VCaP (cell line): ENCODE measurements at regions not wholly inside any gene's neighbourhood (a gene's known extent, or its start where the extent isn't known, plus 50 kb on each side); places are given as distances from the start of the nearest gene placed in this dataset.

ENCODE experiments used
- H3K27ac ChIP-seq: fragments of 450-650 bp; 2 replicates; pipeline ENCODE4 v1.5.1; 2017
- TF ChIP-seq, protein P1 (sequence below): fragments of 450-650 bp; conservative IDR thresholded peaks from 2 replicates; pipeline ENCODE4 v1.5.1; 2017; ENCODE audit warnings: mild to moderate bottlenecking, moderate library complexity

GRCh38 chr2:239569401-239570090 lies 168.7 kb upstream of the HDAC4 start:
- no peak overlapping the region for H3K27ac ChIP-seq
- TF ChIP-seq, protein P1, sequence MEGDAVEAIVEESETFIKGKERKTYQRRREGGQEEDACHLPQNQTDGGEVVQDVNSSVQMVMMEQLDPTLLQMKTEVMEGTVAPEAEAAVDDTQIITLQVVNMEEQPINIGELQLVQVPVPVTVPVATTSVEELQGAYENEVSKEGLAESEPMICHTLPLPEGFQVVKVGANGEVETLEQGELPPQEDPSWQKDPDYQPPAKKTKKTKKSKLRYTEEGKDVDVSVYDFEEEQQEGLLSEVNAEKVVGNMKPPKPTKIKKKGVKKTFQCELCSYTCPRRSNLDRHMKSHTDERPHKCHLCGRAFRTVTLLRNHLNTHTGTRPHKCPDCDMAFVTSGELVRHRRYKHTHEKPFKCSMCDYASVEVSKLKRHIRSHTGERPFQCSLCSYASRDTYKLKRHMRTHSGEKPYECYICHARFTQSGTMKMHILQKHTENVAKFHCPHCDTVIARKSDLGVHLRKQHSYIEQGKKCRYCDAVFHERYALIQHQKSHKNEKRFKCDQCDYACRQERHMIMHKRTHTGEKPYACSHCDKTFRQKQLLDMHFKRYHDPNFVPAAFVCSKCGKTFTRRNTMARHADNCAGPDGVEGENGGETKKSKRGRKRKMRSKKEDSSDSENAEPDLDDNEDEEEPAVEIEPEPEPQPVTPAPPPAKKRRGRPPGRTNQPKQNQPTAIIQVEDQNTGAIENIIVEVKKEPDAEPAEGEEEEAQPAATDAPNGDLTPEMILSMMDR, result no peak

DNA sequence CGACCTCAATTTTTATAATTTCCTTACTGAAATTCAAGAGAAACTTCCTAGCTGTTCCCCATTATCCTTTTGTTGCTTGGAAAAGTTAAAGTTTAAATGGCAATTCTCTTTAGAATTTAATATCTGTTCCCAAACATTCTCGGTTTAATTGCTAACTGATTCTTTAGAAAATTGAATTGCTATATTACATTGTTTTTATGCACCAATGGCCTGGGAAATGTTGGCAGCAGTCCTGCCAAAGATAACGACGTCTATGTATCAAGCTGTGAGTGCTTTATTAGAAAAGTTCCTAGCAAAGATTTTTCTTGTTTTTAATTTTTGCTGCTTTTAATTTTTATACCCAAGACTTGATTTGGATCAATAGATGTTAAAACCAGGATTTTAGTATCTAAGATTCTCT lies 167.8 kb upstream of the HDAC4 start:
- TF ChIP-seq, protein P1, result no peak
- no peak overlapping the region for H3K27ac ChIP-seq

DNA sequence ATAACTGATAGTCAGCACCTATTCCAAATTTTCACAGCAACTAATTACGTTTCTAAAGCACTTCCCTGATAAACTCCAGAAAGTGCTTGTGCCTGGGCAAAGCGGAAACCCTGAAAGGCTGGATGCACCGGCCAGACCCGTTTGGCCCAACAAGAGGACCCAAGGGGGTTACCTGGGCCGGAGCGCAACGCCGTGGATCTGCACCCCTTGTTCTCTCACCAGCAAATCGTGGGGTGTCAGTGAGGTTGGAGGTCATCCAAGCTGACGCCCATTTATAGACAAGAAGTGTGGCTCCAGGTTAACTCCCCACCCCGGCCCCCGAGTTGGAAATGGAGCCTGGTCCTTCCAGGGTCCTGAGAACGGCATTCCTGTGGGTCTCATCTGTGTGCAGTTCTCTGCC lies 167.0 kb upstream of the HDAC4 start:
- TF ChIP-seq, protein P1, result no peak

DNA sequence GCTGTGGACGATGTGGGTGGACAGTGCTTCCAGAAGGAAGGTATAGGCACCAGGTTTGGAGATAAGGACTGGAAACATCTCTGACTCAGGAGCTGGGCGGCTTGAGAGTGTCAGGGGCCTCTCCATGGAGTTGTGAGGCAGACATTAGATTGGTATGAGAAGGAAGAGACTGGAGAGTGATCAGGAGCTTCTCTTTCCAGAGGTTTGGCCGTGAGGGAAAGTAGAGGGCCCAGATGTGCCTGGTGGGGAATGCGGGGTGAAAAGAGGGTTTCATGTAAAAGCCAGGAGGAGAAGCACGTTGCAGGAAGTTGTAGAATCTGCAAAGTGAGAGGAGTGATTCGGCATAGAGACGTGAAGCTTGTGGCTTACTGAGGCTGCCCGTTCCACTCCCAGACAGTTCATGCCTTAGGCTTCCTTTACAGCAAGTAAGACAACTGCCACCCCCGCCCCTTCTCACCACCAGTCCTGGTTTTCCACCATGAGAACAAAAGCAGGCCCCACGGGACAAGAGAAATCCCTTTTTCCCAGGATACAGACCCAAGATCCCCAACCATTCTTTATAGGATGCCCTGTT lies 166.3 kb upstream of the HDAC4 start:
- H3K27ac ChIP-seq, result no peak overlapping the region
- TF ChIP-seq, protein P1, result no peak

More for the DNA sequence above, 167.0 kb upstream of the HDAC4 start:
- no peak overlapping the region for H3K27ac ChIP-seq

DNA sequence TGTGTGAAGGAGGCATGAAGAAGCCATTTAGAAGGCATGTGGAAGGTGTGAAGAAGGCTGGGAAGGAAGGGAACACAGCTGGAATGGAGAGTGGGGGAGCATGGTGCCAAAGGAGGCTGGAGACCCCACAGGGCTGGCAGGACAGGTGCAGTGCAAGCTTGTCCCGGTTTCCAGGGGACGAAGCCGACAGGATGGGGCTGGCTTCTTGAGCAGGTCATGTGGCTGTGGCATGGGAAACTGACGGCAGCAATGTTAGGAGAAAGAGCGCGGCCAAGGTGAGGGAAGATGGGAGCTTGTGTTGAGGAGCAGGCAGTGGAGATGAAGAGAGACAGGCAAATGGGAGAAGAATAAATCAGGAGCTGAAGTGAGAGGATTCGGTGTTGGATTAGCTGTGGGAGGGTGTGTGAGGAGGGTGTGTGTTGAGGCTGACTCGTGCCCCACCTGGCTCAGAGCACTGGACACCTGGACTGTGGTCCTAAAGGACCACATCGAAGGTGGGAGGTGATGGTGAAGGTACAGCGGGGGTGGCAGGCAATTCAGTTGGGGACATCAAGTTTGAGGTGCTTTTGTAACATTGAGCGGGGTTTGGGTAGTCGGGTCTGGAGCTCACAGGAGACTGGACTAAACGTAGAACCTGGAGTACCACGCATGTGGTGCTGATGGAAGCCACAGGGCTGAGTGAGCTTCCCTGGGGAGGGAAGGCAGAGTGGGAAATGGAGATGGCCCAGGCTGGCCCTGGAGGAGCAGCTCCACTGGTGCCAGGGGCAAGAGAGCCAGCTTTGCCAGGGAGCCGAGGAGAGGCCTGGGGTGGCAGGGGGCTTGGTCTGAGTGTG lies 165.6 kb upstream of the HDAC4 start:
- TF ChIP-seq, protein P1, result no peak
- H3K27ac ChIP-seq, result no peak overlapping the region

GRCh38 chr2:239564587-239564986 lies 163.8 kb upstream of the HDAC4 start:
- no peak overlapping the region for H3K27ac ChIP-seq
- TF ChIP-seq, protein P1, result no peak

DNA sequence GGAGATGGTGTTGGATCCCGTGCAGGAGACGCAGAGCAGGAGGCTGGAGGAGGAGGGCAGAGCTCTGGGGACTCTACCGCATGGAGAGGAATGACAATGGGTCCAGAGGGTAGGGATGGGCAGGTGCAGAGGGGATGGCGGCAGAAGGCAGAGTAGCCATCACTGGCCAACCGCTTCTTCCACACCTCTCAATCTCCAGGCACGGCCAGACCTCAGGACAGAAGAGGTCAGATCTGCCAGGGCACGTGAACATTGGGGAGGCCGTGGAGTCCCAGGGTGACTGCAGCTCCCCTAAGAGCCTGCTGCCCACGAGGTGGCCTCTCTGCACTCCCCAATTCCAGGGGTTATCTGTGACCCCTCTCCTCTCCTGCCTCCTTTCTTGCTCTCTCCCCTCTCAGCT lies 162.7 kb upstream of the HDAC4 start:
- no peak overlapping the region for H3K27ac ChIP-seq
- TF ChIP-seq, protein P1, result no peak
